ENCODE measurements at regions not wholly inside any gene's neighbourhood (a gene's known extent, or its start where the extent isn't known, plus 50 kb on each side); places are given as distances from the start of the nearest gene placed in this dataset.

- no TSS peak for BruUV-seq (replicated peaks)
- DNase-seq (ENCODE audit: low spot score), result no peak
- Histone ChIP-seq H3K27ac (ENCODE audit: low read depth, low read length, poor library complexity, severe bottlenecking) (no peak overlapping the region), H3K9me3 (ENCODE audit: low read depth, low read length, poor library complexity, severe bottlenecking) (no peaks in the 10 kb centered on the region), H3K4me3 (ENCODE audit: low read depth, low read length, poor library complexity, severe bottlenecking) (no peak overlapping the region), H3K36me3 (ENCODE audit: insufficient read depth, low read length, poor library complexity, severe bottlenecking) (no peaks in the 10 kb centered on the region), H3K4me1 (ENCODE audit: insufficient read depth, low read length, poor library complexity, severe bottlenecking) (peaks cover 55% of the 10 kb centered on the region), H3K27me3 (replicated peaks; ENCODE audit: insufficient read depth, low read depth, low read length, poor library complexity) (no peaks in the 10 kb centered on the region)
- POLR2A ChIA-PET (ENCODE audit: low non-redundant PET), result no interaction called here
- CTCF ChIA-PET, result no interaction called here
- intact Hi-C loops (cut with micrococcal nuclease; ENCODE audit: unreplicated experiment), result no loop called here
- TF ChIP-seq, protein P1, sequence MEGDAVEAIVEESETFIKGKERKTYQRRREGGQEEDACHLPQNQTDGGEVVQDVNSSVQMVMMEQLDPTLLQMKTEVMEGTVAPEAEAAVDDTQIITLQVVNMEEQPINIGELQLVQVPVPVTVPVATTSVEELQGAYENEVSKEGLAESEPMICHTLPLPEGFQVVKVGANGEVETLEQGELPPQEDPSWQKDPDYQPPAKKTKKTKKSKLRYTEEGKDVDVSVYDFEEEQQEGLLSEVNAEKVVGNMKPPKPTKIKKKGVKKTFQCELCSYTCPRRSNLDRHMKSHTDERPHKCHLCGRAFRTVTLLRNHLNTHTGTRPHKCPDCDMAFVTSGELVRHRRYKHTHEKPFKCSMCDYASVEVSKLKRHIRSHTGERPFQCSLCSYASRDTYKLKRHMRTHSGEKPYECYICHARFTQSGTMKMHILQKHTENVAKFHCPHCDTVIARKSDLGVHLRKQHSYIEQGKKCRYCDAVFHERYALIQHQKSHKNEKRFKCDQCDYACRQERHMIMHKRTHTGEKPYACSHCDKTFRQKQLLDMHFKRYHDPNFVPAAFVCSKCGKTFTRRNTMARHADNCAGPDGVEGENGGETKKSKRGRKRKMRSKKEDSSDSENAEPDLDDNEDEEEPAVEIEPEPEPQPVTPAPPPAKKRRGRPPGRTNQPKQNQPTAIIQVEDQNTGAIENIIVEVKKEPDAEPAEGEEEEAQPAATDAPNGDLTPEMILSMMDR (conservative IDR thresholded peaks at IDR 0.05; ENCODE audit: low read depth, low read length), result no peak
- TF ChIP-seq EZH2 (IDR thresholded peaks at IDR 0.05; ENCODE audit: borderline replicate concordance, low read depth, low read length, poor library complexity, severe bottlenecking), result no peak
Observed at GRCh38 chr7:91355695-91356435, 91.6 kb downstream of the FZD1 start.

DNA sequence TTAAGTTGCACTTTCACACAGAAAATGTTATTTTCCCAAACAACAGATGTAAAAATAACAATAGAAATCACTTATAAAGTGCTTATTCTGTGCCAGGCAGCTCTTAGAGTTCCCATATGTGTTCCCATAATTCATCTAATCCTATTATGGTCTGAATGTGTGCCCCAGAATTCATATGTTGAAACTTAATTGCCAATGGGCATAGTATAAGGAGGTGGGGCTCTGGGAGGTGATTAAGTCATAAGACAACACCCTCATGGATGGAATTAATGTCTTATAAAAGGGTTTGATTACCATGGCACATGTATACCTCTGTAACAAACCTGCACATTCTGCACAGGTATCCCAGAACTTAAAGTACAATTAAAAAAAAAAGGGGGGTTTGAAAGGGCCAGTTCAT lies 92.7 kb downstream of the FZD1 start:
- CTCF ChIA-PET, result no interaction called here
- Histone ChIP-seq H3K9me3 (ENCODE audit: low read depth, low read length, poor library complexity, severe bottlenecking) (no peaks in the 10 kb centered on the region), H3K27me3 (replicated peaks; ENCODE audit: insufficient read depth, low read depth, low read length, poor library complexity) (no peaks in the 10 kb centered on the region), H3K36me3 (ENCODE audit: insufficient read depth, low read length, poor library complexity, severe bottlenecking) (no peaks in the 10 kb centered on the region), H3K4me1 (ENCODE audit: insufficient read depth, low read length, poor library complexity, severe bottlenecking) (peaks cover 46% of the 10 kb centered on the region), H3K27ac (ENCODE audit: low read depth, low read length, poor library complexity, severe bottlenecking) (no peak overlapping the region), H3K4me3 (ENCODE audit: low read depth, low read length, poor library complexity, severe bottlenecking) (no peak overlapping the region)
- intact Hi-C loops (cut with micrococcal nuclease; ENCODE audit: unreplicated experiment), result no loop called here
- no peak for DNase-seq (ENCODE audit: low spot score)
- TF ChIP-seq, protein P1 (conservative IDR thresholded peaks at IDR 0.05; ENCODE audit: low read depth, low read length), result no peak
- TF ChIP-seq EZH2 (IDR thresholded peaks at IDR 0.05; ENCODE audit: borderline replicate concordance, low read depth, low read length, poor library complexity, severe bottlenecking), result no peak
- POLR2A ChIA-PET (ENCODE audit: low non-redundant PET), result no interaction called here
- BruUV-seq (replicated peaks), result no TSS peak

DNA sequence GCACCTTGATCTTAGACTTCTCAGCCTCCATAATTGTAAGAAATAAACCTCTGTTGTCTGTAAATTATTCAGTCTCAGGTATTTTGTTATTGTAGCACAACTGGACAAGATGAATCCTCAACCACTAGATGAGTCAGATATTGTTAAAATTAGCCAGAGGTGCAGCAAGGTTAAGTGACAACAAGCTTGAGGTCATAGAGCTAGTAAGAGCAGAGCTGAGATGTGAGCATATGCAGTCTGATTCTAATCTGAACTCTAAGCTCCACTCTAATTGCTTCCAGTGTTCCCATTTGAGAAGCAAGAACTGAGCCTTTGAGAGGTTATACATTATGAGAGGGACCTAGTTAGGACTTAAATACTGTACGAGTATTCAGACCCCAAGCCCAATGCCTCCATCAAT lies 93.1 kb downstream of the FZD1 start:
- DNase-seq (ENCODE audit: low spot score), result no peak
- Histone ChIP-seq H3K9me3 (ENCODE audit: low read depth, low read length, poor library complexity, severe bottlenecking) (no peaks in the 10 kb centered on the region), H3K4me3 (ENCODE audit: low read depth, low read length, poor library complexity, severe bottlenecking) (no peak overlapping the region), H3K27ac (ENCODE audit: low read depth, low read length, poor library complexity, severe bottlenecking) (no peak overlapping the region), H3K36me3 (ENCODE audit: insufficient read depth, low read length, poor library complexity, severe bottlenecking) (no peaks in the 10 kb centered on the region), H3K27me3 (replicated peaks; ENCODE audit: insufficient read depth, low read depth, low read length, poor library complexity) (no peaks in the 10 kb centered on the region), H3K4me1 (ENCODE audit: insufficient read depth, low read length, poor library complexity, severe bottlenecking) (peaks cover 41% of the 10 kb centered on the region)
- BruUV-seq (replicated peaks), result no TSS peak
- intact Hi-C loops (cut with micrococcal nuclease; ENCODE audit: unreplicated experiment), result no loop called here
- CTCF ChIA-PET, result no interaction called here
- TF ChIP-seq EZH2 (IDR thresholded peaks at IDR 0.05; ENCODE audit: borderline replicate concordance, low read depth, low read length, poor library complexity, severe bottlenecking), result no peak
- TF ChIP-seq, protein P1 (conservative IDR thresholded peaks at IDR 0.05; ENCODE audit: low read depth, low read length), result no peak
- POLR2A ChIA-PET (ENCODE audit: low non-redundant PET), result no interaction called here

Data from A673 (cell line).